ENCODE measurements at regions not wholly inside any gene's neighbourhood (a gene's known extent, or its start where the extent isn't known, plus 50 kb on each side); places are given as distances from the start of the nearest gene placed in this dataset.

DNA sequence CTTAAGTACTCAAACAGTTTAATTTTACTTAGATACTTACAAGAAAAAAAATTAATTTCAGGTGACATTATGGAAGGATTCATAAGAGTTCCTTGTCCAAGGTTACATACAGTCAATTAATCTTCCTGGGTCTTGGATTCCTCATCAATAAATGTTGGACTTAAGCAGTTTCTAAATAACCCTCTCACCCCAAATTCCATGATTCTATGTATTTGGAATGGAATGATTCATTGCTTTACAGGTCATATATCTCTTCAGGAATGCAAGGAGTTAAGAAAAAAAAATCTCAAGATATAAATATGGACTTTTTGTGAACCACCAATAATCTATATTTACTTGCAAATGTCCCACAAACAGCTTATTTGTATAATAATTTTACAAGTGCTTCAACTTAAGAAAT is 84.2 kb upstream of the BMP4 start:
- in situ Hi-C loops (cut with HindIII; ENCODE audit: low sequenced_read_pairs): no loop called here
- TF ChIP-seq, protein P1, sequence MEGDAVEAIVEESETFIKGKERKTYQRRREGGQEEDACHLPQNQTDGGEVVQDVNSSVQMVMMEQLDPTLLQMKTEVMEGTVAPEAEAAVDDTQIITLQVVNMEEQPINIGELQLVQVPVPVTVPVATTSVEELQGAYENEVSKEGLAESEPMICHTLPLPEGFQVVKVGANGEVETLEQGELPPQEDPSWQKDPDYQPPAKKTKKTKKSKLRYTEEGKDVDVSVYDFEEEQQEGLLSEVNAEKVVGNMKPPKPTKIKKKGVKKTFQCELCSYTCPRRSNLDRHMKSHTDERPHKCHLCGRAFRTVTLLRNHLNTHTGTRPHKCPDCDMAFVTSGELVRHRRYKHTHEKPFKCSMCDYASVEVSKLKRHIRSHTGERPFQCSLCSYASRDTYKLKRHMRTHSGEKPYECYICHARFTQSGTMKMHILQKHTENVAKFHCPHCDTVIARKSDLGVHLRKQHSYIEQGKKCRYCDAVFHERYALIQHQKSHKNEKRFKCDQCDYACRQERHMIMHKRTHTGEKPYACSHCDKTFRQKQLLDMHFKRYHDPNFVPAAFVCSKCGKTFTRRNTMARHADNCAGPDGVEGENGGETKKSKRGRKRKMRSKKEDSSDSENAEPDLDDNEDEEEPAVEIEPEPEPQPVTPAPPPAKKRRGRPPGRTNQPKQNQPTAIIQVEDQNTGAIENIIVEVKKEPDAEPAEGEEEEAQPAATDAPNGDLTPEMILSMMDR (IDR thresholded peaks at IDR 0.05; ENCODE audit: low read depth, low read length, missing control alignments): no peak
- DNase-seq (ENCODE audit: low read depth): peak; percentile 0
- no peak overlapping the region for H3K4me3 ChIP-seq (ENCODE audit: low read depth, low read length)

DNA sequence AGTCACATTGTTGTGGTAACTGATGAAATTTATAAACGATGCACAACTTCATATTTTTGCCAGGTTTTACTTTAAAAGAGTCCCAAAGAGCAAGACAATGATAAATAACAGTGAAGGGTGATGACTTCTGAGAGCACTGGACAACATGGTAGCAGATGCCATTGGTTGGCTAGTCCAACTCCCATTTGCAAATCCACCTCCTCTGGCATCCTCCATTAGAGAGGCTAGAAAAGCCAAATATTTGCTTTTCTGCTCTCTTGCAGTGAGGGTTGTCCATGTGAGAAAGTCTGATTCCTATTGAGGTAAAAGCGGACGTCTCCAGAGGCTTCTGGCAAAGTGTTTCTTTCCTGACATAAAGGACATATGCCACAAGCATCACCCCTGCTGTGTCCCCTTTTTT is 89.6 kb upstream of the BMP4 start:
- TF ChIP-seq, protein P1 (IDR thresholded peaks at IDR 0.05; ENCODE audit: low read depth, low read length, missing control alignments): no peak
- in situ Hi-C loops (cut with HindIII; ENCODE audit: low sequenced_read_pairs): no loop called here
- DNase-seq (ENCODE audit: low read depth): no peak
- no peak overlapping the region for H3K4me3 ChIP-seq (ENCODE audit: low read depth, low read length)

DNA sequence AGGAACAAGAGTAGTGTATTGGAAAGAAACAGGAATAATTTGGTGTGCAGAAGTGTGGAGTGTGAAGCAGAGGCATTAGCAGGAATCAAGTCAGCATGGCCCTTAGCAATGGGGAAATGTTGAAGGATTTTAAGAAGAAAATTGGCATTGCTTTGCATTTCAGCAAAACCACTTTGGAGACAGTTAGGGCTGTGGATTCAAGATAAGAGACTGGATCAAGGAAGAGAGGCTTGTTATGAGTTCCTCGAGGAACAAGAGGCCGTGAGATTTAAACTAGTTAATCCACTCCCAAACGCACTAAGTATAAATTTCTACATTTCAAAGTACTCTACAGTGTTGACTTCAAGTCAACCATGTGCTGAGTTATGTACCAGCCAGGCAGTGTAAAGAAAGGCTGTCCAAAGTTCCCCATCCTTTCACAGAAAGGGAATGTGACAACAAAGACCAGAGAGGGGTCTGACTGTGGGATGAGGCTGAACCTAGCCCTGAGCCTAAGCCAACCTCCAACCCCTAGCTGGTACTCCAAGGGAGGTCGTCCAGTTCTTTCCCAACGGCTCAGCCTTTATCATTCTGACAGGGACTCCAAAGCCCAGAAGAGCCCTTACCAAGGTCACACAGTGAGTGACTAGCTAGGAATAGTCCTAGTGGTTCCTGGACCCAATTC is 91.2 kb upstream of the BMP4 start:
- no peak for DNase-seq (ENCODE audit: low read depth)
- TF ChIP-seq, protein P1 (IDR thresholded peaks at IDR 0.05; ENCODE audit: low read depth, low read length, missing control alignments): no peak
- in situ Hi-C loops (cut with HindIII; ENCODE audit: low sequenced_read_pairs): no loop called here
- no peak overlapping the region for H3K4me3 ChIP-seq (ENCODE audit: low read depth, low read length)

DNA sequence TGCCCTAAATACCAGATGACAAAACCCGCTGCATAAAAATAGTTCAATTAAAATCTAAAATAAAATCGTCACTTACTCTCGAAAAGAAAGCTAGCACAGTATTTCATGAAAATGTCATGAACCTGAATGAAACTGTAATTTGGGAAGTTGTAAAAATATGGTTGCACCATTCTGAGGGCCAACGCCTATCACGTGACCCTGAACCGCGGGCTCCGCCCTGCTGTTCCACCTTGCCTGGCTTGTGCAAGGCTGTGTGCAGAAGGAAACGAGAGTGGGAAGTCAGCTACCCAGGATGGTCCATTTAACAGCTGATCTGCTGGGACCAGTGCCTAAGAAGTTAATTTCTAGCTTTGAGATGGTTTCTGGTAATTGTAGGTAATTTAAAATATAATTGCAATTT is 91.7 kb upstream of the BMP4 start:
- DNase-seq (ENCODE audit: low read depth): no peak
- no peak overlapping the region for H3K4me3 ChIP-seq (ENCODE audit: low read depth, low read length)
- TF ChIP-seq, protein P1 (IDR thresholded peaks at IDR 0.05; ENCODE audit: low read depth, low read length, missing control alignments): no peak
- in situ Hi-C loops (cut with HindIII; ENCODE audit: low sequenced_read_pairs): no loop called here

DNA sequence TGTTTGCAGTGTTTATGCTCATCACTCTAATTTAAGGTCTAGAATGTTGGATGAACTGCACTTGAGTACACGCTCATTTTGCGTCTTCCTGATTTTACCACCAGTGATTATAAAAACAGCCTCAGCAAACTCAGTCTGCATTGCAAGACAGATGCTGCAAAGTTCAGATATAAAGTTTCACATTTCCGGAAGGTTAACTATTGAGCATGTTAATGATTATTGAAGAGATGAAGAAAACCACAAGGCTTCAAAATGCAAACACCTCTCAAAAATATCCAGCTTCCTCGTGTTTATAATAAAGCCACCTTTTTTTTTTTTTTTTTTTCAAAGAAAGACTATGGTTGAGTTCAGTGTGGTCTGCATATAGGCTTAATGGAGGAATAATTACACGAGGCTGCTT is 92.1 kb upstream of the BMP4 start:
- TF ChIP-seq, protein P1 (IDR thresholded peaks at IDR 0.05; ENCODE audit: low read depth, low read length, missing control alignments): no peak
- in situ Hi-C loops (cut with HindIII; ENCODE audit: low sequenced_read_pairs): no loop called here
- H3K4me3 ChIP-seq (ENCODE audit: low read depth, low read length): no peak overlapping the region
- DNase-seq (ENCODE audit: low read depth): no peak

DNA sequence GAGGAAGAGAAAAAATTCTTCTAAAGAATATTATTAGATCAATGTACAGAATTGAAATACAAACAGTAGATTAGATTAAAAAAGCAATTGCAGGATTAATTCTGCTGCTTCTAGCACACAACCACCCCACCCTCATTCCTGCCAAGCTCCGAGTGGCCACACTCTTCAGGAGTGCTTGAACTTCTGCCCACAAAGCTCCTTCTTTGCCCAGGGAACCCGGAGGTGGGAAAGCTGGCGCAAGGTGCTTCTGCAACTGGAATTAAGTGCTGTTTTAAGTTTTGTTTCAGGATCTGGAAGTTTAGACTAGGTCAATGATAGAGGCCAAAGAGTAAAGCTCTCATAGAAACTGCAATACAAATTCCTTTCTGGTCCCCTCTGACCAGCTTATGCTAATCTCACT is 94.1 kb upstream of the BMP4 start:
- H3K4me3 ChIP-seq (ENCODE audit: low read depth, low read length): no peak overlapping the region
- DNase-seq (ENCODE audit: low read depth): no peak
- TF ChIP-seq, protein P1 (IDR thresholded peaks at IDR 0.05; ENCODE audit: low read depth, low read length, missing control alignments): no peak
- in situ Hi-C loops (cut with HindIII; ENCODE audit: low sequenced_read_pairs): no loop called here

All from astrocyte of the cerebellum (primary cell).